ENCODE measurements at regions not wholly inside any gene's neighbourhood (a gene's known extent, or its start where the extent isn't known, plus 50 kb on each side); places are given as distances from the start of the nearest gene placed in this dataset.

GRCh38 chr13:103351035-103351828 is 285.0 kb upstream of the SLC10A2 start:
- TF ChIP-seq ZNF274 (IDR thresholded peaks at IDR 0.05; ENCODE audit: low read depth, low read length): no peak
- no peak for TF ChIP-seq YY1 (IDR thresholded peaks at IDR 0.05; ENCODE audit: insufficient read depth, insufficient read length)
- no peak for TF ChIP-seq SUZ12 (IDR thresholded peaks at IDR 0.05; ENCODE audit: extremely low read depth, insufficient read depth, insufficient read length)
